GM12878 (cell line): ENCODE measurements at regions not wholly inside any gene's neighbourhood (a gene's known extent, or its start where the extent isn't known, plus 50 kb on each side); places are given as distances from the start of the nearest gene placed in this dataset.

Experiments used
- ATAC-seq: fragments of 200-7000 bp; cut with Tn5 transposase; 3 replicates; pipeline ENCODE4 v1.9.1; 2020; ENCODE audit warnings: mild to moderate bottlenecking, moderate library complexity
- BruUV-seq: library from RNA; stranded (reverse); fragments of 400-500 nt; replicated peaks from 2 replicates; lab custom pipeline; 2021; lab: Mats Ljungman, UMichigan
- CTCF ChIA-PET: fragments of 300-600 bp; sonication (Branson Sonifier 250); formaldehyde crosslinking; extraction: SDS; loops from one replicate; lab custom pipeline; 2021; ENCODE audit warnings: inconsistent platforms; lab: Yijun Ruan, JAX
- POLR2A ChIA-PET: fragments of 350-600 bp; formaldehyde crosslinking; extraction: SDS; loops from one replicate; lab custom pipeline; 2021; ENCODE audit warnings: inconsistent platforms; lab: Charles Lee
- RAD21 ChIA-PET: fragments of 300-600 bp; sonication (Branson Sonifier 250); formaldehyde crosslinking; loops from one replicate; lab custom pipeline; 2023; ENCODE audit warnings: antibody characterized with exemption; ENCODE audit not compliant: unreplicated experiment; lab: Charles Lee
- SMC1A ChIA-PET: fragments of 300-600 bp; sonication (Branson Sonifier 250); formaldehyde crosslinking; loops from one replicate; lab custom pipeline; 2023; ENCODE audit not compliant: unreplicated experiment, uncharacterized antibody; lab: Charles Lee
- DNase-seq: peaks from one replicate; pipeline ENCODE4 v3.0.0-alpha.2; 2011; ENCODE audit warnings: low read depth, low spot score
- FAIRE-seq: peaks from 3 replicates; lab custom pipeline; 2011; peaks lifted over from hg19 to GRCh38; lab: Jason Lieb, UNC
- H2AFZ ChIP-seq: 2 replicates; pipeline ENCODE4 v1.6.0; 2011; ENCODE audit warnings: low read depth, low read length, control low read depth; ENCODE audit not compliant: control insufficient read depth
- H3K27ac ChIP-seq: 2 replicates; pipeline ENCODE4 v1.5.1; 2011; ENCODE audit warnings: control low read depth; ENCODE audit not compliant: control insufficient read depth, insufficient read depth
- H3K27me3 ChIP-seq, 2 experiments: replicated peaks in 1 of 2; 2 replicates each; pipeline versions ENCODE4 v1.6.0 to v1.6.1; 2011; ENCODE audit warnings: low read length in 1 of 2; ENCODE audit not compliant: control insufficient read depth in 2 of 2, insufficient read depth in 2 of 2
- H3K36me3 ChIP-seq, 2 experiments: 2 replicates each; pipeline ENCODE4 v1.5.1; 2011; ENCODE audit warnings: low read length in 1 of 2; ENCODE audit not compliant: control insufficient read depth in 2 of 2, insufficient read depth in 2 of 2
- H3K4me1 ChIP-seq: 2 replicates; pipeline ENCODE4 v1.6.1; 2011; ENCODE audit warnings: mild to moderate bottlenecking, low read length, moderate library complexity, mixed read lengths; ENCODE audit not compliant: control insufficient read depth, insufficient read depth
- H3K4me2 ChIP-seq: 2 replicates; pipeline ENCODE4 v1.6.0; 2011; ENCODE audit warnings: control low read depth; ENCODE audit not compliant: control insufficient read depth, insufficient read depth
- H3K4me3 ChIP-seq: fragments of 200-600 bp; sonication (generic); 2 replicates; pipeline ENCODE4 v1.5.1; 2016
- H3K79me2 ChIP-seq: 2 replicates; pipeline ENCODE4 v1.6.0; 2011; ENCODE audit warnings: low read length; ENCODE audit not compliant: control insufficient read depth, insufficient read depth
- H3K9ac ChIP-seq: 2 replicates; pipeline ENCODE4 v1.8.0; 2011; ENCODE audit warnings: low read length, control low read depth, mixed read lengths; ENCODE audit not compliant: control insufficient read depth, insufficient read depth
- H3K9me3 ChIP-seq: replicated peaks from 3 replicates; pipeline ENCODE4 v1.5.1; 2011; ENCODE audit warnings: mild to moderate bottlenecking, low read length; ENCODE audit not compliant: control insufficient read depth, insufficient read depth
- H4K20me1 ChIP-seq: 2 replicates; pipeline ENCODE4 v1.6.0; 2011; ENCODE audit not compliant: control insufficient read depth, insufficient read depth
- BCL3 ChIP-seq: IDR thresholded peaks from 2 replicates; pipeline ENCODE4 v1.6.1; 2011; ENCODE audit warnings: borderline replicate concordance, low read depth, mild to moderate bottlenecking, moderate library complexity, low read length; ENCODE audit not compliant: insufficient read depth, poor library complexity, severe bottlenecking
- CBX5 ChIP-seq: sonication (generic); IDR thresholded peaks from 2 replicates; pipeline ENCODE4 v1.6.1; 2016; ENCODE audit warnings: low read depth, moderate library complexity, mild to moderate bottlenecking, inconsistent platforms
- E2F4 ChIP-seq: IDR thresholded peaks from 2 replicates; pipeline ENCODE4 v1.6.1; 2012; ENCODE audit warnings: low read depth, low read length, improper control_type of control experiment
- HDAC6 ChIP-seq: fragments of 200-600 bp; sonication (generic); IDR thresholded peaks from one replicate; pipeline ENCODE4 v1.8.0; 2017; ENCODE audit warnings: antibody characterized with exemption; ENCODE audit not compliant: unreplicated experiment
- IRF3 ChIP-seq: fragments of 450-650 bp; IDR thresholded peaks from 2 replicates; pipeline ENCODE4 v1.6.1; 2014; ENCODE audit warnings: mild to moderate bottlenecking
- MLLT1 ChIP-seq: fragments of 450-650 bp; IDR thresholded peaks from 2 replicates; pipeline ENCODE4 v1.6.1; 2016; ENCODE audit warnings: mild to moderate bottlenecking
- MTA2 ChIP-seq: fragments of 450-650 bp; IDR thresholded peaks from 2 replicates; pipeline ENCODE4 v1.6.1; 2016; ENCODE audit warnings: low read depth, mild to moderate bottlenecking, moderate library complexity
- MXI1 ChIP-seq: fragments of 150-350 bp; IDR thresholded peaks from 2 replicates; pipeline ENCODE4 v1.6.1; 2011; ENCODE audit warnings: low read depth, mild to moderate bottlenecking, inconsistent platforms, low read length, improper control_type of control experiment
- NR2F1 ChIP-seq: fragments of 450-650 bp; conservative IDR thresholded peaks from 2 replicates; pipeline ENCODE4 v1.6.1; 2017; ENCODE audit warnings: mild to moderate bottlenecking
- PML ChIP-seq: IDR thresholded peaks from 2 replicates; pipeline ENCODE4 v1.6.1; 2012; ENCODE audit warnings: low read length, inconsistent platforms
- RAD51 ChIP-seq: fragments of 450-650 bp; IDR thresholded peaks from 2 replicates; pipeline ENCODE4 v1.6.1; 2016; ENCODE audit warnings: moderate library complexity, mild to moderate bottlenecking, inconsistent platforms
- SMAD1 ChIP-seq: fragments of 450-650 bp; IDR thresholded peaks from 2 replicates; pipeline ENCODE4 v1.6.1; 2018; ENCODE audit warnings: mild to moderate bottlenecking, low read depth; ENCODE audit not compliant: partially characterized antibody
- USF1 ChIP-seq: IDR thresholded peaks from 2 replicates; pipeline ENCODE4 v1.6.1; 2011; ENCODE audit warnings: borderline replicate concordance, low read depth, mild to moderate bottlenecking, moderate library complexity, mixed read lengths, low read length; ENCODE audit not compliant: insufficient read depth; ENCODE audit errors: extremely low read length
- ZNF622 ChIP-seq: fragments of 450-650 bp; IDR thresholded peaks from 2 replicates; pipeline ENCODE4 v1.6.1; 2017; ENCODE audit warnings: mild to moderate bottlenecking, inconsistent platforms
- WGBS: methylation state at CpG from one replicate; pipeline ENCODE4 v1.1.6; 2016; ENCODE audit warnings: low lambda C conversion rate; ENCODE audit not compliant: insufficient replicate concordance, insufficient coverage; ENCODE audit errors: missing lambda C conversion rate; 5-methylcytosine and 5-hydroxymethylcytosine counted together
- in situ Hi-C: fragments of 300-500 bp; cut with MboI; formaldehyde crosslinking; loops from 9 replicates; pipeline ENCODE4 v1.14.3; 2018; ENCODE audit warnings: mixed read lengths
- intact Hi-C: fragments of 100-400 bp; cut with micrococcal nuclease; formaldehyde crosslinking; loops from one replicate; pipeline ENCODE4 v1.14.2; 2022; ENCODE audit not compliant: unreplicated experiment

- TF ChIP-seq USF1 (no peak), E2F4 (no peak)
- TF ChIP-seq, all 136 proteins: peak for 7
Observed at GRCh38 chr7:149621776-149622175, 124.2 kb upstream of the ZNF746 start (continued).

- peak; percentile 66 for ATAC-seq
- CTCF ChIA-PET, result interaction anchor here (0.8 kb wide), 1 partner anchor 22 kb away, joined by 3 read pairs; no protein-coding TSS in a partner anchor
- no peak for DNase-seq
- TF ChIP-seq CBX5, result 0 out of 2 replicates have a peak, but pooled peaks have one; percentile 25
- no peak for TF ChIP-seq MLLT1
- peak; percentile 42; the same call in 1 of the 2 replicates for TF ChIP-seq MTA2
- no peak for TF ChIP-seq IRF3
- TF ChIP-seq PML, result no peak
- peak; percentile 44 for TF ChIP-seq BCL3
- no peak for TF ChIP-seq ZNF622
- no peak for TF ChIP-seq HDAC6
- peak; percentile 16; the same call in 1 of the 2 replicates for TF ChIP-seq MXI1
- no peak for TF ChIP-seq SMAD1
- TF ChIP-seq RAD51, result peak; percentile 55
- peak; percentile 75 for TF ChIP-seq NR2F1
Observed at GRCh38 chr7:149620961-149621360, 123.4 kb upstream of the ZNF746 start.

More at GRCh38 chr7:149620961-149621360, 123.4 kb upstream of the ZNF746 start:
- FAIRE-seq, result no peak
- H3K27me3 ChIP-seq, result no peaks in the 10 kb centered on the region
- RAD21 ChIA-PET, result no interaction called here
- H3K4me1 ChIP-seq, result peaks cover 24% of the 10 kb centered on the region
- H3K9me3 ChIP-seq, result no peaks in the 10 kb centered on the region
- in situ Hi-C loops, result no loop called here
- SMC1A ChIA-PET, result interaction anchor here (1.1 to 3.4 kb wide), 2 partner anchors 18 to 22 kb away, joined by 3 to 17 read pairs; no protein-coding TSS in a partner anchor
- BruUV-seq, result no TSS peak
- H2AFZ ChIP-seq, result no peak overlapping the region
- peaks cover 14 to 19% of the 10 kb centered on the region in 2 experiments for H3K36me3 ChIP-seq
- intact Hi-C loops, result loop anchor here (5.0 kb wide), 1 partner anchor 474 kb away; the partner anchor contains the start of gene ZNF398
- WGBS, result 3% methylated on average over 10 of the region's 14 CpGs
- H3K9ac ChIP-seq, result no peak overlapping the region
- 0 out of 2 replicates have a peak overlapping the region, but pooled peaks have one; percentile 17 for H3K4me3 ChIP-seq
- peak overlapping the region; percentile 83 for H3K4me2 ChIP-seq
- POLR2A ChIA-PET, result no interaction called here
- peaks cover 41% of the 10 kb centered on the region for H3K79me2 ChIP-seq
- peak overlapping the region; percentile 65 for H3K27ac ChIP-seq
- H4K20me1 ChIP-seq, result peaks cover 3% of the 10 kb centered on the region
